RWPE1 (cell line): ENCODE measurements at regions not wholly inside any gene's neighbourhood (a gene's known extent, or its start where the extent isn't known, plus 50 kb on each side); places are given as distances from the start of the nearest gene placed in this dataset.
A peak's percentile ranks its signal among the peaks of the same experiment; 100 is the strongest.

ENCODE experiments used
- CTCF ChIA-PET: fragments of 350-600 bp; sonication (Branson Sonifier 250); formaldehyde crosslinking; extraction: SDS; loops from one replicate; lab custom pipeline; 2021; lab: Yijun Ruan, JAX
- POLR2A ChIA-PET: fragments of 400-600 bp; formaldehyde crosslinking; extraction: SDS; loops from one replicate; lab custom pipeline; 2020; ENCODE audit warnings: antibody characterized with exemption; ENCODE audit not compliant: low non-redundant PET; lab: Yijun Ruan, JAX
- DNase-seq: peaks from one replicate; pipeline ENCODE4 v3.0.0; 2012; ENCODE audit warnings: low spot score
- H3K27ac ChIP-seq: fragments of 450-650 bp; 2 replicates; pipeline ENCODE4 v1.5.1; 2017
- TF ChIP-seq, protein P1 (sequence below): fragments of 450-650 bp; conservative IDR thresholded peaks from 2 replicates; pipeline ENCODE4 v1.5.1; 2017; ENCODE audit warnings: low read depth, mild to moderate bottlenecking

DNA sequence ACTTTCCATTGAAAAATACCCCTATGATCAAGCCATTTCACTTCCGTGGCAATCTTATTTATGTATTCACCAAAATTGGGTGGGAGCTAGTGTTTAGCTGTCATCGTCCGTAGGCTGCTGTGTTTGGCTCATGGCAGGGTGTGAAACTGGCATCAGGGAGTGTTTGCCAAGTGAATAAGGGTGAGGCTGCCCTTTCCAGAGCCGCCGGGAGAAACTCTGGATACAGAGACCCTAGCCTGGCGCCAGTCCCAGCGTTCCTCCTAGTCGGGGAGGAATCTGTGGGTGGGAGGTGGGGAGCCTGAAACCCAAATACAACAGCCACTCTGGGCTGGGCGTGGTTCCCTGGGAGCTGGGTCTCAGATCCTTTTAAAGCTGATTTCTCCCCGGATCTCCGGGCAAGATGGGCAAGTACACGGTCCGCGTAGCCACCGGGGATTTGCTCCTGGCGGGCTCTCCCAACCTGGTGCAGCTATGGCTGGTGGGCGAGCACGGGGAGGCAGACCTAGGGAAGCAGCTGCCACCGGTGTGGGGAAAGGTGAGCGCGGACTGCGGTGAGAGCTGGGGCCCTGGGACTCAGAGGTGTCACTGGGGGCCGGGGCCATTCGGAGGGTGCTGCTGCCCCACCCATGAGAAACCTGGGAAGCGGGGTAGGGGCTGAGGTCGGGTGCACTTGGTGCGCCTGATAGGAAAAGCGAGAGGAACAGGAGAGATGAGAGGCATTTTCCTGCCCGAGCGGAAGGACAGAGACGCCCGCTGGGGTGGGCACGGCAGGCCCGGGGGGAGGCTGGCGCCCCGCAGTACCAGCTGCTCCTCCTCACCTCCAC lies 62.1 kb upstream of the TEKT1 start:
- ChIA-PET CTCF (interaction anchor here (0.6 to 0.8 kb wide), 4 partner anchors 17 to 181 kb away, joined by 3 to 5 read pairs (median 3); no protein-coding TSS in a partner anchor), POLR2A (no interaction called here)
- no peak for DNase-seq
- TF ChIP-seq, protein P1, sequence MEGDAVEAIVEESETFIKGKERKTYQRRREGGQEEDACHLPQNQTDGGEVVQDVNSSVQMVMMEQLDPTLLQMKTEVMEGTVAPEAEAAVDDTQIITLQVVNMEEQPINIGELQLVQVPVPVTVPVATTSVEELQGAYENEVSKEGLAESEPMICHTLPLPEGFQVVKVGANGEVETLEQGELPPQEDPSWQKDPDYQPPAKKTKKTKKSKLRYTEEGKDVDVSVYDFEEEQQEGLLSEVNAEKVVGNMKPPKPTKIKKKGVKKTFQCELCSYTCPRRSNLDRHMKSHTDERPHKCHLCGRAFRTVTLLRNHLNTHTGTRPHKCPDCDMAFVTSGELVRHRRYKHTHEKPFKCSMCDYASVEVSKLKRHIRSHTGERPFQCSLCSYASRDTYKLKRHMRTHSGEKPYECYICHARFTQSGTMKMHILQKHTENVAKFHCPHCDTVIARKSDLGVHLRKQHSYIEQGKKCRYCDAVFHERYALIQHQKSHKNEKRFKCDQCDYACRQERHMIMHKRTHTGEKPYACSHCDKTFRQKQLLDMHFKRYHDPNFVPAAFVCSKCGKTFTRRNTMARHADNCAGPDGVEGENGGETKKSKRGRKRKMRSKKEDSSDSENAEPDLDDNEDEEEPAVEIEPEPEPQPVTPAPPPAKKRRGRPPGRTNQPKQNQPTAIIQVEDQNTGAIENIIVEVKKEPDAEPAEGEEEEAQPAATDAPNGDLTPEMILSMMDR, result no peak
- H3K27ac ChIP-seq, result no peak overlapping the region

DNA sequence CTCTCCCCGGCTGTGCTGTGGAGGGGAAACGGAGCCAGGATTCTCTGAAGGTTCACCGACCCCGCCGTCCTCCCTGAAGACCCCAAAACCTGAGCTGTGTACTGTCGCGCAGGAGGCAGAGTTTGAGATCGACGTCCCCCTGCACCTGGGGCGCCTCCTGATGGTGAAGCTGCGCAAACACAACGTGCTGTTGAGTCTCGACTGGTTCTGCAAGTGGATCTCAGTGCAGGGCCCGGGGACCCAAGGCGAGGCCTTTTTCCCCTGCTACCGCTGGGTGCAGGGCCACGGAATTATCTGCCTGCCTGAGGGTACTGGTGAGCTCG lies 62.6 kb upstream of the TEKT1 start:
- no peak for DNase-seq
- TF ChIP-seq, protein P1, result no peak
- POLR2A ChIA-PET, result no interaction called here
- no peak overlapping the region for H3K27ac ChIP-seq
- CTCF ChIA-PET, result interaction anchor here (0.6 to 0.8 kb wide), 4 partner anchors 17 to 182 kb away, joined by 3 to 5 read pairs (median 4); no protein-coding TSS in a partner anchor

DNA sequence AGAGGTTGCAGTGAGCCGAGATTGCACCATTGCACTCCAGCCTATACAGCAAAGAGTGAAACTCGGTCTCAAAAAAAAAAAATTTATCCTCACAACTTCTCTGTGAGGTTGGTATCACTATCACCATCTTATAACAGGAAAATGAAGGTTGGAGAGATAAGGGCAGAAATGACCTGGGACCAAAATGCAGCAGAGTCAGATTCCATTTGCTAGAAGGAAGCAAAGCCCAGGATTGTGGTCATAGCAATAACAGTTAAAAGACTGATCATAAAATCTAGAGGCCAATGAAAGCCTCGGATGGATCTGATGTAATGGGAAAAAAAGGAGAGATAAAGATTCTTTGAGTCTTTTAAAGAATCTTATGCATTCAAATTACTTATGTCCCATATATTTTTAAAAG lies 69.6 kb upstream of the TEKT1 start:
- TF ChIP-seq, protein P1, result no peak
- no peak for DNase-seq
- POLR2A ChIA-PET, result no interaction called here
- CTCF ChIA-PET, result no interaction called here
- no peak overlapping the region for H3K27ac ChIP-seq

DNA sequence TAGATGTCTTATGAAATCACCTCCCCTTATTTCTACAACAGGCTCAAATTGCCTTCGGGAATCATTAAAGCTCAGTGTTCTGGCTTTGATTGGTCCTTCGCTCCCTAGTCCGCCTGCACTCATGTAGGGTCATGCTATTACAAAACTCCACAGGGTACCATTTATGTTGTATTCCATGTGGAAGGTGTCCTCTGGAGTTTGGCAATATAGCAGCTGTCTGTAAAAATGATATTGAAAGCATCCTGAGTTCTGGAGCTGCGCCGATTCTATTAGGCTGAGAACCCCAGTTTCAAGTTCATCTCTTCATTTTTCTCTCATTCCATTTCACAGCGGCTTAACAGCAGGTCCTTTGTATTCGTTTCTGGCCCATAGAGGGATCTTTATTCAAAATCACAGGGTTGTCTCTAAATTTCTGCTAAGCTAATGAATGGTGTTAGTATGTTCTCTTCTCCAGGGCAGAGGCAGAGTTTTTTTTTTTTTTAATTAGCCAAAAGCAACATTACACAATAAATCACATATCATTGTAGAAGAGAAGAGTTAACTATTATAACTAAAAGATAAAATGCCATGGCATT lies 71.9 kb upstream of the TEKT1 start:
- TF ChIP-seq, protein P1, result no peak
- DNase-seq, result no peak
- H3K27ac ChIP-seq, result no peak overlapping the region
- CTCF ChIA-PET, result no interaction called here
- POLR2A ChIA-PET, result no interaction called here

DNA sequence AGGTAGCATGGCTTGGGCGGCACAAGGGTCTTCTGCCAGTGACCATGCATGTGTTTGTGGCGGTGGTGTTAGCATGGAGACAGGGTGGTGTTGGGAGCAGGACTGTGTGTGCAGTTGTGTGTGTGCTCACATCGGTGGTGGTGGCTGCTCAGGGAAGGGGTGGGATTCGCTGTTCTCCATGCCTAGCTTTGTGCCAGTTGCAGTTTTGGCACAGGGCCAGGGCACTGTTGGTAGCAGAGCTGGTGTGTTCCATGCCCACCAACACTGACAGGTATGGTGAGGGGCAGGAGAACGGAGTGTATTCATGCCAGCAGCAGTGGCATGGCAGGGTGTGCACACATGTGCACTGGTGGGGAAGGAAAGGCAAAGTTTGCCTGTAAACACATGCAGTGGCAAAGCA lies 77.3 kb upstream of the TEKT1 start:
- no peak for DNase-seq
- CTCF ChIA-PET, result no interaction called here
- no peak overlapping the region for H3K27ac ChIP-seq
- POLR2A ChIA-PET, result no interaction called here
- TF ChIP-seq, protein P1, result no peak

DNA sequence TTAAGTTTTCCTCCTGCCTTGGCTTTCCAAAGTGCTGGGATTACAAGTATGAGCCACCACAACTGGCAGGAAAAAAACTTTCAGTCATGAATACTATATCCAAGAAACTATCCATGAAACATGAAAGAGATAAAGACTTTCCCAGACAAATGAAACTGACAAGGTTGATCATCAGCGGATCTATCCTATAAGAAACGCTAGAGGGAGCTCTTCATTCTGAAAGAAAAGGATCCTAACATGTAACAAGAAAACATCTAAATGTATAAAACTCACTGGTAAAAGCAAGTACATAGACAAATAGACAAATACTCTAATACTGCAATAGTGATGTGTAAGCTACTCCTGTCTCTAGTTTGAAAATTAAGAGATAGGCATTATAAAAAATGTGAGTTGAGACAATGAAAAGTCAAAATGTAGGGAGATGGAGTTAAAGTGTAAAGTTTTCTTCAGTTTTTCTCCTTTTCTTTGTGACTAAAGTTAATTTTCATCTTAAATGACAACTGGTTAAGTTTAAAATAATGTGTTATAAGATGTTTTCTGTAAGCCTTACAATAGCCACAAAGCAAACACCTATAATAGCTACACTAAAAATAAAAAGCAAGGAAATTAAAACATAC lies 79.6 kb upstream of the TEKT1 start:
- TF ChIP-seq, protein P1, result peak; percentile 80
- H3K27ac ChIP-seq, result no peak overlapping the region
- DNase-seq, result peak; percentile 49
- POLR2A ChIA-PET, result no interaction called here
- CTCF ChIA-PET, result interaction anchor here (0.6 to 1.5 kb wide), 28 partner anchors 10 to 623 kb away, joined by 3 to 20 read pairs (median 4); no protein-coding TSS in a partner anchor
